Stimulated activated CD8-positive, alpha-beta memory T cell treated with anti-CD3 and anti-CD28 coated beads, Interleukin-7, amount 100 ng/mL, for 48 hours (primary cell): ENCODE measurements at regions not wholly inside any gene's neighbourhood (a gene's known extent, or its start where the extent isn't known, plus 50 kb on each side); places are given as distances from the start of the nearest gene placed in this dataset.

Experiments used
- DNase-seq, 2 donors: peaks; one replicate each; pipeline ENCODE4 v3.0.0-alpha.2; 2020; ENCODE audit warnings: low read depth in 1 of 2; ENCODE audit errors: extremely low read depth in 1 of 2

GRCh38 chr5:2460098-2460497 lies 291.4 kb downstream of the IRX2 start:
- DNase-seq, result no peak

GRCh38 chr5:2459251-2459650 lies 292.2 kb downstream of the IRX2 start:
- no peak for DNase-seq

- DNase-seq, result no peak
These were observed 295.6 kb downstream of the IRX2 start for GRCh38 chr5:2455878-2456277.

DNA sequence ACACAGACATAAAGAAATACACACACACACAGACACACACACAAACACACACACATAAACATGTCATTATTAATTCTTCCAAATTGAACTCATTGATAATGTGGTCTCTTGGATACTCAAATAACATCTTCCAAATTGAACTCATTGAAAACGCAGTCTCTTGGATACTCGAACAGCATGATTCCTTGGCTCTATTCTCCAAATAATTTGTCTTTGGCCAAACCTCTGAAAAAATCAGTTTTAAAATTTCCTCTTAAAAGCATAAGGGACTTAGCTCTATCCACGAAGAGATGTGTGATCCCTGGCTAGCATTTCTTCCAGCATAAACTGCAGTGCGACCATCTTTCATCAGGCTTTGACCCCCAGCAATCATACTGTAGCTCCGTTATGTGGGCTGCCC lies 296.6 kb downstream of the IRX2 start:
- DNase-seq, result no peak

DNA sequence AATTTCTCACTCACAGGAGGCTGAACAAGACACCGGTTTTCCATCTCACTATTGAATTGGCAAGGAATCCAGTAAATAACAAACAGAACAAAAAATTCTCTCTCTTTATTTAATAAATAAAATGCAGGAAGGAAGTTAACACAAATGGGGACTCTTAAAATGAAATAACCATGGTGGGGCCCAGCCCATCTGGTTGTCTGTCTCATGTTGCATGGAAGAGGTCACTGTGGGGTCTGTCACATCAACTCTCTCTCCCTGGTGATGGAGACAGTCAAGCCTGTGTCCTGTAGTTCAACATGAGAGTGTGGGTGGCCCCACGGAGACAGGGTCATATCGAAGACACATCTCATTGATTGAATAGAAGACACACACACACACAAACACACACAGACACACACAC lies 297.7 kb downstream of the IRX2 start:
- DNase-seq, result no peak

DNA sequence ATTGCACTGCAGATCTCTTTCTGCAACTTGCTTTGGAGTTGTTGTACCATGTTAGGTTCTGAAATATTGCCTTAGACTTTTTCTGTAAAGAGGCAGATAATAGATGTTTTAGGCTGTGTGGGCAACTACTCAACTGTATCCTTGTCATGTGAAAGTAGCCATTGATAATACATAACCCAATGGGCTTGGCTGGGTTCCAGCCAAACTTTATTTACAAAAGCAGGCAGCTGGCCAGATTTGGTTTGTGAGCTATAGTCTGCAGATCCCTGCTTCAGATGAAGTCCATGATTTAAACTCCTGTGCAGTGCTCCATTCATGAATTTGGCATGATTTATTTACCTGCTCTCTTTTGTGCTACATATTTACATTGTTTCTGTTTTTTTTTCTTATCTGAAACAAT lies 300.4 kb downstream of the IRX2 start:
- DNase-seq, result no peak

- no peak for DNase-seq
These were observed 308.8 kb downstream of the IRX2 start for GRCh38 chr5:2442496-2443354.

- DNase-seq, result no peak
These were observed 309.8 kb downstream of the IRX2 start for GRCh38 chr5:2441495-2442180.

DNA sequence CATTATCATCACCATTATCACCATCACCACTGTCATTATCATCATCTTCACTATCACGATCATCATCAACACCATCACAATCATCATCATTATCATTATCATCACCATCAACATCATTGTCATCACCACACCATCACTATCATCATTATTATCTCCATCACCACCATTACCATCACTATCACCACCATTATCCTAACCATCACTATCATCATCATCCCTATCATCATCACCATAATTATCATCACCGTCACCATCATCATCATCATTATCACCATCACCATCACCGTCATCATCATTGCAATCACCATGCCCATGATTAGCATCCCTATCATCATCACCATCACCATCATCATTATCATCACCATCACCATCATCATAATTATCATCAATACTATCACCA lies 311.9 kb downstream of the IRX2 start:
- no peak for DNase-seq

- no peak for DNase-seq
These were observed 318.4 kb downstream of the IRX2 start for GRCh38 chr5:2433086-2433485.

DNA sequence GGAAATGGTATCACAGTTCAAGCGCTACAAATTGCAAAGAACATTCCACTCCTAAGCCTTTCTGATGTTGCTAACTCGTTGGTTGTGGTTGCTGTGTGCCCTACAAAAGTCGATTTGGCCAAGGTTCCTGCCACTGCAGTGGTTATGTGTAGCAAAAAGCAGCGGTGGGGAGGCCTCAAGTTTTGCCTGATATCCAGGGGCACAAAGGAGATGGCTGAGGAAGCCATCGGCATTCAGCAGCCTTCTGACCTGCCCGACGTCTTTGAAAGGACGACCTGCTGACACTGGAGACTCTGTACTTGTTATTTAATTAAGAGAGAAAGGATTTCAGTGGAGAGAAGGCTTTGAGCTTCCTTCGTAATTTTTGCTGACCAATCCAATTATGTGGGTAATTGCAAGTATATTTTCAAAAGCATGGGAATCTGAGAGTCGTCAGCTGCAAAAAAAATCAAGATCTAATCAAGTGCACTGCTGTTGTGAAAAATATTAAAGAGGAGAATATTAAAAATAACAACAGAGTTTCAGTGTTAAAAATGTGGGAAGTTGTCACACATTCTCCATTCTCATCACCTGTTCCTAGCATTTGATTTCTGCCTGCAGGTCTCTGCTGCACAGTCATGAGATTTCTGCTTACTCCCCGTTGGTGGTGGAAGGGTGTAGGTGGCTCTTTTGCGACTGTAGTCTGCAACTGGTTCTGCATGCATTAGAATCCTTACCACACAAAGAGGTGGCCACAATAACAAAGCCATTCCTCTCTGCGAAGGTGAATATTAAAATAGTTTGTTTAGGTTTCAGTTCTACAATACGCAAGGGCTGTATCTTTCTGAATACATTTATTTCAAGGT lies 319.2 kb downstream of the IRX2 start:
- DNase-seq, result no peak

DNA sequence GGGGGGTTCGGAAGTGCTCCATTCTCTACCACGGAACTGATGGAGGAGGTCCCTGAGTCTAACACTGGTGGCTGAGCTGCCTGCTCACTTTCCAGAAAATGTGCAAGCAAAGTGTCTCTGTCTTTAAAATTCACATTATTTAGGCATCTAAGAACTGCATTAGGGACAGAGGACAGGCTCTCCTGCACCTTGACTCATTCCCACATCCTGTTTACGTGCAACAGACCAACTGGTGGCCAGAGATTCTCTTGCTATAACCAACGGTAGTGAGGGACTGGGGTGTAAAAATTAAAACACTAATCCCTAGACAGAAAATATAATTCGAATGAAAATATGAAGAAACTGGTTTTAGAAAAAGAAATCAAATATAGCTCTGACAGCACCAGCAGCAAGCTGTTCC lies 320.9 kb downstream of the IRX2 start:
- no peak for DNase-seq

- DNase-seq, result no peak
These were observed 323.5 kb downstream of the IRX2 start for GRCh38 chr5:2427983-2428382.

GRCh38 chr5:2423634-2424033 lies 327.8 kb downstream of the IRX2 start:
- no peak for DNase-seq

GRCh38 chr5:2417301-2417700 lies 334.2 kb downstream of the IRX2 start:
- DNase-seq, result no peak

DNA sequence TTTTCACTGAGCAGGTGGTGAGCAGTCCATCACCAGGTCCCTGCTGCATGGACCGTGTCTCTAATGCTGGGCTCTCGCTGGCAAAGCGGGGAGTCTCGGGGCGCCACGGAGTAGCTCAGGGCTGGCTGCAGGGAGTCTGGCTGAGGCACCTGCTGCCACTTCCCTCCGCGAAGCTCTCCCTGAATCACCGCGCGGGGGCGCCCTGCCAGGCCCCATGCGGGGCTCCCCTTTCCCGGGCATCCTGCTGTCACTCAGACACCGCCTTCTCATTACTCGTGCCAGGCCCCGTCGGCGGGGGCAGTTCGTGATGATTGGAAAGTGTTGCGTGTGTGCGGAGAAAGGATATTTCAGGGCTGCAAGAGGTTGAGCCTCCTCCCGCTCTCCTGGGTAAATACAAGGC lies 335.8 kb downstream of the IRX2 start:
- no peak for DNase-seq

DNA sequence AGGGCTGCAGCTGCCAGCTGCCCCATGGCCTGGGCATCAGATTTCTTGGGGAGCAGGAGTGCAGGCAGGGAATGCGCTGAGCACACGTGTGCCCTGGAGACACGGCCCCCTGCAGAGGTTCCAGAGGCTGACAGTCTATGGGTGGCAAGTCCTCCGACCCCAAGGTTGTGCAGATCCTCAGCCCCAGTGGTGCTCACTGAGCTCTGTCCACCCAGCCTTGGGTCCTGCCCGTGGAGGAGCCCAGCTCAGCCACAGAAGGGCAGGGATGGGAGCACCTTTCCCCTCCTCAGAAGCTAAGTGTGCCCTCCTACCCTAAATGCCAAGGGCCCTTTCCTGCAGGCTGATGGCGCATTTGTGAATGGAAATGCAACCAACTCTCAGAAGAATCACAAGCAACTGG lies 341.0 kb downstream of the IRX2 start:
- no peak for DNase-seq

- no peak for DNase-seq
These were observed 348.2 kb downstream of the IRX2 start for GRCh38 chr5:2403296-2403695.

- DNase-seq, result no peak
These were observed 351.7 kb downstream of the IRX2 start for GRCh38 chr5:2399804-2400203.

- DNase-seq, result no peak
These were observed 352.4 kb downstream of the IRX2 start for GRCh38 chr5:2399096-2399495.

GRCh38 chr5:2393556-2393955 lies 357.9 kb downstream of the IRX2 start:
- no peak for DNase-seq

DNA sequence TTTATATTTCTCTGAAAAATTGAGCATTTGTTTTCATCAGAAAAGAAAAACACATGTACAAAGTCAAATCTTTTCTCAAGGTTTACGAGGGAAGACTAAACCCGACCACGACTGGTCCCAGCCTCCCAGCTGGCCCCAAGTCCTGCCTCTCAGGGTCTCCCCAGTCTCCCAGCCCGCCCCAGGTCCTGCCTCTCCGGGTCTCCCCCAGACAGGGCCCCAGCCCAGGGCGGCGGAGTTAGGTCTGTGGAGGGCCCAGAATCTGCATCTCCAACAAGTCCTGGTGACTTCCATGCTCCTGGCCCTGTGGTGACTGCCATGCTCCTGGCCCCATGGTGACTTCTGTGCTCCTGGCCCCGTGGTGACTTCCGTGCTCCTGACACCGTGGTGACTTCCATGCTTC lies 359.9 kb downstream of the IRX2 start:
- no peak for DNase-seq
